Pulmonary artery endothelial cell (primary cell): ENCODE measurements at regions not wholly inside any gene's neighbourhood (a gene's known extent, or its start where the extent isn't known, plus 50 kb on each side); places are given as distances from the start of the nearest gene placed in this dataset.

Source experiments
- DNase-seq: peaks from one replicate; pipeline ENCODE4 v3.0.0-alpha.2; 2011; ENCODE audit warnings: low read depth, low spot score

DNA sequence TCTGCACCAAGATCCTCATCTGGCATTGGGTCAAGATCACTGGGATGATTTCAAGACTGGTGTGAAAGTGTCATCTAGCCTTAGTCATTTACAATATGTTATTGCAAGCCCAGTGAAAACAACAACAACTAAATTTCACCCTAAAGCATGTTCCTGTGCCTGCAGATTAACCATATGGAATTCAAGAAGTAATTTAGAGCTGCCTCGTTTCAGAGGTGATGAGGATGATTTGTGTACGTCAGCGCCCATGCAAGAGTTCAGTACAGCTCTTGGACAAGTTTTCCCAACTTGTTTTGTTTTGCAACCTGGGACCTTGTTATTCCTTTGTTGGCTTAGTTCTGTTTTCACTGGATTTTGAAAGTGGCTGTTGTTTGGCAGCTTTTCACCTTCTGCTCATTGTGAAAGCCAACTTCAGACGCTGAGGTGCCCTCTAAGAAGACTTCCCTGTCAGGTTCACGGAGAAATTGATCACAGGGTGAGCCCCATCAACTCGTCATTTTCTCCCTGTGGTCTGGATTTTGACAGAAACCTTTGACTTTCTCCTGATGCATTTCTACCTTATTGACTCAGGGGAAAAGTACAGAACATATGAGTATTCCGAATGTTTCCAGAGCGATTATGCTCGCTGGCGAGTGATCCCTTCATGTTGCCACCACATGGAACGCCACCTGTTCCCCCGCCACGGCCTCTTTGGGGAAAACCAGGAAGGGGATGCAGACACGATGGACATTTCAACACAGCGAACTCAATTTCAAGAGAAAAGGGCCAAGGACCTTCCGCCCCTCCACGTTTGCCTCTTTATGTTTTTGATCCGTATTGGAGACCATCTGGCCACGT is 85.6 kb downstream of the FOXL1 start:
- no peak for DNase-seq

DNA sequence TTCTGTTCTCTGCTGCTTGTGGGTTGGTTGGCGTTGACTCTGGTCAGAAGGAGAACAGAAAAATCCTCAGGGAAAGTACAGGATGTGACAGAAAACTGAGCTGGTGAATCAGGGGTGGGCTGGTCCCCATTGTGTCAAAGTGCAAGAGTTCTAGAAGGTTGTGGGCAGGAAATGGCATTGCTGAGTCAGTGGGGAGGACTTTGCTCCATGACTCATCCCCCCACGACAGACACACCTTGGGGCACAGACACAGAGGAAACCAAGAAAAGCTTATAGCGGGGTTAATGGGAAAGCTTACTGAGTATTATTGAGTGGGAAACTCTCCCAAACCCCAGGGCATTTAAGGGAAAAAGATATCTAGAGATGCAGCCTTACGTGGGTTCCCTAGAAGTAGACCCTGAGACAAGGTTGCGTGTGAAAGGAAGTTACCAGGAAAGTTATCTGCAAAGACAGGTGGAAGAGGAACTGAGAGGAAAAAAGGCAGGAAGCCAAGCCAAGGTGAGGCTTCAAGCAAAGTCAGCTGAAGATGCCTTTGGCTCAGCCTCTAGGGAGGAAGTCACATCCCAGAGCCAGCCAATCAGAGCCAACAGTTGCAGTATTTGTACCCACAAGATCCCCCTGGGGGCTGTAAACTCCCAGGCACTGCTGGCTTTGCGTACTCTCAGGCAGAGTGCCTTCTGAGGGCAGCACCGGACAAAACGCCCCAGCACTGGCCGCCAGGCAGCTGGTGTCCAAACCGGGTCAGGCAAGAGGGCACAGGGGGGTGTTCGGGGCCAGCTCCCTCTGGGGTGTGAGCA is 86.4 kb downstream of the FOXL1 start:
- peak; percentile 90 for DNase-seq

DNA sequence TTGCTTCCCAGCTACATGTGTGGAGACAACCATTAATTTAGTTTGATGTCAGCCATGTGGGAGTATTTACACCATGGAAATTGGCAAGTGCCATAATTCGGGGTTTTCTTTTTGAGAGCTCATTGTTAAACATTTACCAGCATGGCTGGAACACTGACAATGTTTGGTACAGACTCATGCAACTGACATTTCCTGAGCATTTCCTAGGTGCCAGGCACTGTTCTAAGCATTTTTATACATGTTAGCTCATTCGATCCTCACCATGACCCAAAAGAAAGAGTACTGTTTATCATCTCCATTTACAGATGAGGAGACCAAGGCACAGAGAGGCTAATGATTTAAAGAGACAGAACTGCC is 86.9 kb downstream of the FOXL1 start:
- no peak for DNase-seq

DNA sequence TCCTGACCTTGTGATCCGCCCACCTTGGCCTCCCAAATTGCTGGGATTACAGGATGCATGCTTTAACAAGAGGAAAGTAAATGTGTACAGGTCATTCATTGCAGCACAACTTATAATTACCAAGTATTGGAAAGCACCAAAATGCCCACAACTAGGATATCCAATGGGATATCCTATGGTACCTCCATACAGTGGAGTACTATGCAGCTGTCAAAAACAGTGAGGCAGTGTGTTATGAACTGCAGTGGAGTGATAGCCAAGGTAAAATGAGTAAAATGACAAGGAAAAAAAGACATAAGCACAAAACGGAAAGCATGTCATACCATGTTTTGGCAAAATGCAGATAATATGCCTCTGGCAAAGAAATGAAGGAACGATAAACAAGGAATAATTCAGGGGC is 87.6 kb downstream of the FOXL1 start:
- no peak for DNase-seq

DNA sequence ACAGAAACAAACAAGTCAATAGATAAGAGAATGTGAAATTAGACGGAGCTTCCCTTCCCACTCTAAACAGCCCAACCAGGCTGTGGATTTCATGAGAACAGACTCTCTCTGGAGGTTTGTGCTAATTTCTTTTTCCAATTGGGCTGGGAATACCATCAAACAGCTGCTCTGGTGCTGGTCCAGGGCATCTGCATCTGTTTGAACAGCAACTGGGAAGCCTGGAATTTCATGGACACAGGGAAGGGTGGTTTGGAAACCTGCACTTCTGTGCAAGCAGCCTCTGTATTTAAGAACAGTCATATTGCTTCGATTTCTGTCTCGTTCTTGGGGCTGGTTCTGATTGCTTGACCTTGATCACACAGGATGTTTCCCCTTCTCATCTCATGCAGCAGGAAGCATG is 88.7 kb downstream of the FOXL1 start:
- DNase-seq: no peak

DNA sequence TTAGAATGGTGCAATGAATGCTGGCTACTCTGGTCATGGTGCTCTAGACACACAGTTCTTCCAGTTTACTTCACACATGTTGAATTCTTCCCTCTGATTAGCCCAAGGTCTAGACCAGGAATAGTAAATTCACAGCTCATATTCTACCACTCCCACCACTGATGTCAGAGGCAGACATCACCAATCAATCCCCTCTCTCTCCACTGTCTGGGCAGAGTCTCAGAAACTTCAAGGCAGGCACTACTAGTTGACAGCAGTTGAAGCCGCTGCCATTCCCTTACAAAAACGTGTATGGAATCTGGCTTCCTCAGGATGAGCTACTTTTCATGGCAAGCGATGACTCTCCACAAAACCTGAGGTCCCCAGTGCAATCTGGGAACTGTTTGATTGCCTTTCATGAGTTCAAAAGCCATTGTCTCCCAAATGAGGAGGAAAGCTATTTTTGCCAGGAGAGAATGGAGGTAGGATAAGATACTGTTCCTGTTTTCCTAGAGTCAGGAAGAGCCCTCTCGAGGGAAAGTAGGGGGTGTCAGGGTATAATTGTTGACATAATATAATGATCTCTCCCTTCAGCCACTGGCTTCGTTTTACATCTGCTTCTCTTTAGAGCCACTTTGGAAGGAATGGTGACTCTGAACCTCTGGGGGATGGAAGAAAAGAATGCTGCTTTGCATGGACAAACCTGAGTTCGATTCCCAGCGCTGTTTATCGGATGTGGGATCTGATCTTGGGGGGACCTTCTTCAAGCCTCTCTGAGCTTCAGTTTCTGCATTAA is 90.0 kb downstream of the FOXL1 start:
- peak; percentile 41 for DNase-seq

DNA sequence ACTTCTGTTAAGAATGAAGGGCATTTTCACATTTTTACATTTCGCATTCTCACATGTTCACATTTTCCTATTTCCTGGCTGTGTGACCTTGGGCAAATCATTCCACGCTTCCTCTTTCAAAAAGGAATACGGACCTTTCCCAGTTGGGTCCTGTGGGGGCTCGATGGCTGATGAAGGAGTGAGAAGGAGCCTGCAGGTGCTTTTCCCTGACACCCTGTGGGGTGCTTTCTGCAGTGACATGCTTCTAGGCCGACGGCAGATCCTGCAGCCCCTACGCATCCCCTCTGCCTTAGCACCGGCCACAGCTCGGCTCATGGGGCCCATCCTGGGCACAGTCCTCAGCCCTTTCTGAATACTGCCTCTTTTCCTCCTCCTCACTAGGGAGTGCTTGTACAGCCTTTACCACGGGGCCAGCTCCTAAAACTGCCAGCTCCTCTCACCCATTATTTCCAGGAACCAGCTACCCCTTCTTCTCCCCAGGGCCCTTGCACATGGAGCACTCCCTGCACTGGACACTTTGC is 91.0 kb downstream of the FOXL1 start:
- no peak for DNase-seq

DNA sequence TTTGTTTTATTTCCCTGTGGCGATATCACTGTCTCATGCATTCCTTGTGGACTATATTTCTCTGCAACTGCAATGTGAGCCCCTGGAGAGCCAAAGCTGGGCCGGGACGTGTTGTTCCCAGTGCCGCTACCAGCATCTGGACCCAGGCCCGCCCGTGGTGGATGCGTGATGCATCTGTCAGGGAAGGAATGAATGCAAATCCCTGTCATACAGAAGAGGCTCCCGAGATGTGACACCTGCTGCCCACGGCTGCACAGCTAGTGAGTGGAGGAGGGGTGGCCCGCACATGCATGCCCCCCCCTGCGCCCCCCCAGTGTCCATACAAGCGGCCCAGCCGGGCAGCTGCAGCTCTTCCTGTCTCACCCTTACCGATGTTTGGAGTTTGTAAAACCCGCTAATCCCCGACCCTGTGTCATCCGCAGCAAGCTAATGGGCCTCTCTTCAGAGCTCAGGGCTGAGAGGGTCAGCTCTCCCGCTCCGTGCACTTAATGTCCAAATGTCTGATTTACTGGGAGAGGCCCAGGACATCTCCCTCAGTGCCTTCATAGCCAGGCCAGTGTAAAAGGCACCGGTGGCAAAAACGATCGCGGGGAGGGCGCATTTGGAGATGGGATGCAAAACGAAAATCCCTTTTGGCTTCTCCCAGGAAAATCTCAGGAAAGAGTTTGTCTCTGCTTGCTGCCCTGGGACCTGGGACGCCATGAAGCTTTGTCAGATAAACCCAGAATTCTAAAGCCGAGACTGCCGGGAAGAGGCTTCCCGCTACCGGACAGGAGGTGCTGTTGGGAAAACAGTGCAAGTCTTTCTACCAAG is 91.8 kb downstream of the FOXL1 start:
- no peak for DNase-seq

DNA sequence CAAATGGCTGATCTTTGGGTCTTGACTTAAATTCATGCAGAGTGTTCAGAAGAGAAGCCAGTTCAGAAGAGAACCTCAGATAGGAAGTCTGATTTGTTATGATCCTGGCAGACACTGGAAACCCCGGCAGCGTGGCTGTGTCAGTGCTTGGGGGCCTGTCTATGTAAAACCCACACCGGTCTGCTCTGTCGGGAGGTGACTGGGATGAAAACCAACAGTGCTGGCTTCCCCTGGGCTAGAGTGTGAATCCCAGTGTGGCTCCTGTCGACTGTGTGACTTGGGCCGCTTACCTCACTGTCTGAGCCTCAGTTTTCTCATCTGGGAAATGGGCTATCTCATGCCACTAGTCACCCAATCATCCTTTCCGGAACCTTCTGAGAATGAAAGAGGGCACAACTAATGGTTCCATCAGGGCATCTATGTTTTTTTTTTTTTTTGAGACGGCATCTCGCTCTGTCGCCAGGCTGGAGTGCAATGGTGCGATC is 92.4 kb downstream of the FOXL1 start:
- no peak for DNase-seq

DNA sequence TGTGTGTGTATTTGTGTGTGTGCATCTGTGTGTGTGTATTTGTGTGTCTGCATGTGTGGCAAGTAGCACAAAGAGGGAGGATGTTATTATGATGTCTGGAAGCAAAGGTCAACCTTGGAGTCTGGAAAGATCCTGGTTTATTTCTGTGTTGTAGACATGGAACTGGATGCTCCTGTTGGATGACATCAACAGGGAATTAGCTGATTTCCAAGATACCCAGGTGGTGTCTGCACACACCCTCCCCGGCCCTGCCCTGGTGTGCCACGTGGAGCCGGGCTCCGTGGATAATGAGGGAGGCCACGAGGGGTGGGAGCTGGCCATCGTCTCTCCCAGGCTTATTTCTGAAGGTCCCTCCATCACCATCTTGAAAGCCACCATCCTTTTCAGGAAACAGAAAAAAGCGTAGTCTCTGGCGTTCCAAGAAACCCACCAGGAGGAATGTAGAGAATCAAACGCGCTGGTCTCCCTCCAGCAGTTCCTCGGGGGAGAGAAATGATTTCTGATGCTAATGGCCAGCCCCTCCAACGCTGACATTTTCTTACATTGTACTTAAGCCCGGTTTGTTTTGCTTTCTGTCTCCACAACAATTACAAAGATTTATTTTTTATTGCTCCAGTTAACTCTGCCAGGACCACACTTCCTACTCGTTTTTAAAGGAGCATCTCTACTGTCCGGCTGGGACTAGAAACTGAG is 93.3 kb downstream of the FOXL1 start:
- no peak for DNase-seq

DNA sequence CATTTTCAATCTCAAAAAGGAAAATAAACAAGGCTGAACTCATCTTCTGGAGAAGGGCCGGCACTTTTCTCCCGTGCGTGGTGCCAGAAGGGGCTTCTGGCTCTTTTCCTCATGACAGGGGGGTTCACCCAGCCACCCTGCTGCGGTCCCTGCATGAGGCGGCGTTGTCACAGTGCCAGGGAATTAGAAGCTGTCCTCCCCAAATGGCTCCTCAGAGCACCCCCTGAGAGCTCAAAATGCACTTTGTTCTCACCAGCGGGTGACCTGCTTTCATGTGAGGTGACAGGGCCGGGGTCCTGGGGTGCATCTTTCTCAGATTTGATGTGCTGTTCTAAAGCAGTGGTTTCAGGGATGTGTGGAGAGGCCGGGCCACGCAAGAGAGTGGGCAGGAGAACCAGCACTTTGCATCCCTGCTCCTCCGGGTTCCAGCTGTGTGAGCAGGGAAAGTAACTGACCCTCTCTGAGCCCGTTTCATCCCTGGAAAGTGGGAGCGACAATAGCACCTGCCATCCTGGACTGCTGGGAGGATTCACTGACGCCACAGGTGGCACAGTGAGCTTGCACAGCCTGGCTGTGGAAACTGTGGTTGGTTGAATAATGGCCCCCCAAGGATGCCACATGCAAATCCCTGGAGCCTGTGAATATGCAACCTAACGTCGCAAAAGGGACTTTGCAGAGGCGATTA is 94.0 kb downstream of the FOXL1 start:
- no peak for DNase-seq

DNA sequence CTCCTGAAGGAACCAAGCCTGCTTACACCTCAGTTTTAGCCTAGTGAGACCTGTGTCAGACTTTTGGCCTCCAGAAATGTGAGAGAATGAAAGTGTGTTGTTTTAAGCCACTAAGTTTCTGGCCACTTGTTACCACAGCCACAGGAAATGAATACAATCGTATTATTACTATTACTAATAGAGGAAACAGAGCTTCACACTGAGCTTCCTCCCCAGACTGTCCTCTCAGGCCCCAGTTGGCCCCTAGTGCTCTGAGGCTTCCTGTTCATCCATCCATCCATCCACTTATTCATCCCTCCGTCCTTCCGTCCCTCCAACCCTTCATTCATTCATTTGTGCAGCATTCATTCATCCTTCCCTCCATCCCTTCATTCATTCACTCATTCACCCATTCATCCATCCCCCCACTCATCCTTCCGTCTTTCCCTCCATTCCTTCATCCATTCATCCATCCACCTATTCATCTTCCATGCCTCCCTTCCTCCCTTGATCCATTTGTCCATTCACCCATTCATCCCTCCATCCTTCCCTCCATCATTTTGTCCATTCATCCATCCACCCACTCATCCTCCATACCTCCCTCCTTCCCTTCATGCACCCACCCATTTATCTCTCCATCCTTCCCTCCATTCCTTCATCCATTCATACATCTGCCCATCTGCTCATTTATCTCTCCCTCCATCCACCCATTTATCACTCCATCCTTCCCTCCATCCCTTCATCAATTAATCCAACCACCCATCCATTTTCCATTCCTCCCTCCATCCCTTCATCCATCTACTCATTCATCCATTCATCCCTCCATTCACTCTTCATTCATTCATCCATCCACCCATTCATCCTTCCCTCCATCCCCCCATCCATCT is 95.0 kb downstream of the FOXL1 start:
- no peak for DNase-seq

DNA sequence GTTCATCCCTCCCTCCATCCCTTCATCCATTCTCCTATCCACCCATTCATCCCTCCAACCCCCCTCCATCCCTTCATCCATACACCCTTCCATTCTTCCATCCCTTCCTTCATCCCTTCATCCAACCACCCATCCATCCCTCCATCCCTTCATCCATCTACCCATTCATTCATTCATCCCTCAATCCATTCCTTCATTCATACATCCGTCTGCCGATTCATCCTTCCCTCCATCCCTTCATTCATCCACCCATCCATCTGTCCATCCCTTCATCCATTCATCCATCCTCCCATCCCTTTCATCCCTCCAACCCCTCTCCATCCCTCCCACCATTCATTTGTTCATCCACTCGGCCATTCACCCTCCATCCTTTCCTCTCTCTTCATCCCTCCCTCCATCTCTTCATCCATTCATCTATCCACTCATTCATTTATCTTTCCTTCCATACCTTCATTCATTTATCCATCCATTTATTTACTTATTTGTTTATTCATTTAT is 95.7 kb downstream of the FOXL1 start:
- DNase-seq: no peak

DNA sequence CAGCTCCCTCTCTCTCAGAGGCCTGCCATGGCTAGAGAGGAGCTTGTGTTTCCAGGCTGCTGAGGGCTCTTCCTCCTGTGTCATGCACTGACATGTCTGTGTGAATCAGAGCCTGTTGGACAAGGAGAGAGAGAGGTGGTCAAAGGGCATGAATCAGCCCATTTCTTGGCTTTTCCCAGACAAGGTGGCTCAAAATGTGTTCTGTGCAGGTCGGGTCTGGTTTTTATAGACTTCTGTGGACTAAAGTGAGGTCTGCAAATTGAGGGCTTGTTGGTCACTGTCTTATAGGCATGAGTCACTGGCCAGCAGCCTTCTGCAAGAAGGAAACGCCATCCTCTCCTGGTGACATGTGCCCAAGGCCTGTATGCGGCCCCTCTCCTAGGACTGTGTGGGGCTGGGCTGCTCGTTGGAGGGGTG is 97.9 kb downstream of the FOXL1 start:
- DNase-seq: no peak

DNA sequence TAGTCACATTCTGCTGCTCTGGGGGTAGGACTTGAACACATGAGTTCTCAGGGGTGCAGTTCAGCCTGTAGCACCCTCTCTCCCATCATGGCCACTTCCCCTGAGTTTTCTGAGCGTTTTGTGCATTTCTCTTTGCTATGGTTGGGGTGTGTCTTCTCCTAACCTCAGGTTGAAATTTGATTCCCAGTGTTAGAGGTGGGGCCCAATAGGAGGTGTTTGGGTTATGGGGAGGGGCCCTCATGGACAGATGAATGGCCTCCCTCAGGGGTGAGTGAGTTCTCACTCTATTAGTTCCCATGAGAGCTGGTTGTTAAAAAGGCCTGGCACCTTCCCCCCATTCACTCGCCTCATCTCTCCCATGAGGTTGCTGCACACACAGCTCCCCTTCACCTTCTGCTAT is 101.1 kb downstream of the FOXL1 start:
- no peak for DNase-seq

DNA sequence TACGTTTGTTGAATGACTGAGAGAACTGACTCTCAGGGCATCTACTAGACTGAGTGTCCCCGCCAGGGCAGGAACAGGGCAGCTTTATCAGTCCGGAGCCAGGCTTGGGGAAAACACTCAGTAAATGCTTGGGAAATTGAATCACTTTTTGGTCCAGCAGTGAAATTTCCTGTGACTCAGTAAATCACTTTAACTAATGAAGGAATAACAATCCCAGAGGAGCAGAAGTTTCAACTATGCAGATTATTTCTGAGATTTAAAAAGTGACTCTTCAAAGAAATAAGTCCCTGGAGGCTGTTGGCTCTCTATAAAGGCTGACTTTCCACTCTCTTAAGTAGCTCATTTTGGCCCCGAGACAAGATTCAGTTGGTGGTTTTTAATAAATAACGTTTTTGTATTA is 101.8 kb downstream of the FOXL1 start:
- DNase-seq: peak; percentile 85

DNA sequence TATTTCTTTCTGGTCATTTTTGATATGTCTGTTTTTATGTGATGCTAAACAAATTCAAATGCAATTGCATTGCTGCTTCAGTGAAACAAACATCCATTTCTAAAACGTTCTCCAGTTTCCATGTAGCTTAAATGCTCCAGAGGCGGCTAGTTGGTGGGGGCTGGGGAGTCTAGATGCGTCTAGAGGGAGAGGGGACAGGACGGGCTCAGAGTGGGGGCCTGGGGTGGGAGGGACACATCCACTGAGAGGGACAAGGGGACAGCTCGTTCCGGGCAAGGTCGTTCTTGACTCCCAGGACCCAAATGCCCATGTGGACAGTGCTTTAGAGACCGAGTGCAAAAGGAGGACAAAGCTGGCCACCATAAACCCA is 102.3 kb downstream of the FOXL1 start:
- DNase-seq: no peak

DNA sequence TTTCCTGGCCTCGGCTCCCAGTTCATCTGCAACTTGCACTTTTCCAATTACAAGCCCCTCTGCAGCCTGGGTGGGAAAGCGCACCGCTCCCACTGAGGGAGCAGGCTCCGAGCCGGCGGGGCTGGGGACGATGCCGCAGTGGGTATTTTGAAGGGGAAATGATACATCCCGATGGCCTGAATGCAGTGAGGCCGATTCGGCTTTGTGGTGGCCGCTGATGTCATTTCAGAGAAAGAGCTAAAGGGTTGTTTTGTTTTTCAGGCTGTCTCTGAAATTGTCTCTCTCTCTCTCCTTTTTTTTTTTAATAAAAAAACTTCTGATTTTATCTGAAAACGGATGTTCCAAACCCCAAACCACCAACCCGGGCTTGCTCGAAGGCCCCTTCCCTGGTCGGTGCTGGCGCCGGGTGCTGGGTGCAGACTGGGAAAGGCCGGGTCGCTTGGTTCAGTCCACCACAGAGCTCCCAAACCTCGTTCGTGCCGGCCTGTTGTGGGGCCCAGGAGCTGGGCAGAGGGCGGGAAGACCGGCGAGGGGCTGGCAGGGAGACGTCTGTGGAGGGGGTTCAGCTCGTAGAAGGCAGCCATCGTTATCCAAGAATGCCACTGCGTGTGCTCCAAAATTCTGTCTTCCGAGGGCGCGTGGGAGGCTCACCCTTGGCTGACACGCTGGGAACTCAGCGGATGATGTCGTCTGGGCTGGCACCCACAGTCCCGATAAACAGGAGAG is 102.8 kb downstream of the FOXL1 start:
- DNase-seq: no peak
